IMR-90 (cell line): ENCODE measurements at regions not wholly inside any gene's neighbourhood (a gene's known extent, or its start where the extent isn't known, plus 50 kb on each side); places are given as distances from the start of the nearest gene placed in this dataset.

Experiments used
- ATAC-seq: fragments of 200-7000 bp; cut with Tn5 transposase; 2 replicates; pipeline ENCODE4 v1.9.1; 2020; ENCODE audit warnings: low read depth, mild to moderate bottlenecking, moderate library complexity
- BruUV-seq: library from RNA; stranded (reverse); fragments of 400-500 nt; replicated peaks from 2 replicates; lab custom pipeline; 2021; lab: Mats Ljungman, UMichigan
- CTCF ChIA-PET: fragments of 300-600 bp; formaldehyde crosslinking; extraction: SDS; loops from one replicate; lab custom pipeline; 2021; ENCODE audit warnings: antibody characterized with exemption; lab: Yijun Ruan, JAX
- POLR2A ChIA-PET: fragments of 300-600 bp; sonication (Branson Sonifier 250); formaldehyde crosslinking; loops from one replicate; lab custom pipeline; 2022; ENCODE audit warnings: antibody characterized with exemption; ENCODE audit not compliant: unreplicated experiment; lab: Charles Lee
- DNase-seq: peaks from one replicate; pipeline ENCODE4 v3.0.0; 2013
- H2AFZ ChIP-seq: replicated peaks from 2 replicates; pipeline ENCODE3; 2013; ENCODE audit warnings: low read length, mild to moderate bottlenecking; ENCODE audit not compliant: poor library complexity
- H2AK5ac ChIP-seq: 2 replicates; pipeline ENCODE4 v1.6.1; 2013; ENCODE audit warnings: low read depth, low read length, inconsistent platforms
- H2AK9ac ChIP-seq: replicated peaks from 2 replicates; pipeline ENCODE3; 2013; ENCODE audit warnings: mild to moderate bottlenecking, low read depth, low read length, moderate library complexity; ENCODE audit not compliant: poor library complexity
- H2BK120ac ChIP-seq: 2 replicates; pipeline ENCODE4 v1.6.1; 2013; ENCODE audit warnings: low read depth, low read length, inconsistent platforms
- H2BK15ac ChIP-seq: 3 replicates; pipeline ENCODE4 v1.6.1; 2013; ENCODE audit warnings: low read depth, low read length, inconsistent platforms
- H2BK20ac ChIP-seq: 2 replicates; pipeline ENCODE4 v1.6.1; 2013; ENCODE audit warnings: low read depth, mild to moderate bottlenecking, inconsistent platforms, low read length, moderate library complexity
- H2BK5ac ChIP-seq: 2 replicates; pipeline ENCODE4 v1.6.1; 2013; ENCODE audit warnings: mild to moderate bottlenecking, low read depth, low read length, inconsistent platforms; ENCODE audit not compliant: poor library complexity, severe bottlenecking
- H3K14ac ChIP-seq: replicated peaks from 2 replicates; pipeline ENCODE4 v1.6.1; 2013; ENCODE audit warnings: low read depth, low read length, inconsistent platforms
- H3K18ac ChIP-seq: 2 replicates; pipeline ENCODE4 v1.6.1; 2013; ENCODE audit warnings: low read depth, low read length, control low read depth
- H3K23ac ChIP-seq: 2 replicates; pipeline ENCODE4 v1.6.1; 2013; ENCODE audit warnings: low read depth, low read length, inconsistent platforms
- H3K27ac ChIP-seq: 2 replicates; pipeline ENCODE4 v1.5.1; 2013; ENCODE audit warnings: mild to moderate bottlenecking, control low read depth, low read length; ENCODE audit not compliant: insufficient read depth
- H3K27me3 ChIP-seq: 2 replicates; pipeline ENCODE4 v1.6.1; 2013; ENCODE audit warnings: low read length; ENCODE audit not compliant: control insufficient read depth, insufficient read depth
- H3K36me3 ChIP-seq: 2 replicates; pipeline ENCODE4 v1.6.1; 2013; ENCODE audit warnings: low read length, mixed read lengths; ENCODE audit not compliant: control insufficient read depth, insufficient read depth
- H3K4ac ChIP-seq: 2 replicates; pipeline ENCODE4 v1.6.1; 2013; ENCODE audit warnings: low read depth, low read length, inconsistent platforms
- H3K4me1 ChIP-seq: 2 replicates; pipeline ENCODE4 v1.6.1; 2013; ENCODE audit warnings: low read length, mixed read lengths; ENCODE audit not compliant: control insufficient read depth, insufficient read depth
- H3K4me2 ChIP-seq: 2 replicates; pipeline ENCODE4 v1.6.1; 2013; ENCODE audit warnings: low read depth, mild to moderate bottlenecking, control low read depth, low read length, moderate library complexity
- H3K4me3 ChIP-seq: 2 replicates; pipeline ENCODE4 v1.5.1; 2013; ENCODE audit warnings: low read depth, mild to moderate bottlenecking, control low read depth, low read length, moderate library complexity; ENCODE audit not compliant: insufficient read depth
- H3K56ac ChIP-seq: 2 replicates; pipeline ENCODE4 v1.6.1; 2013; ENCODE audit warnings: low read length, inconsistent platforms; ENCODE audit not compliant: insufficient read depth; ENCODE audit errors: extremely low read depth
- H3K79me1 ChIP-seq, 2 experiments: 2 replicates each; pipeline ENCODE4 v1.6.1; 2013; ENCODE audit warnings: low read length in 2 of 2, inconsistent platforms in 1 of 2, low read depth in 1 of 2
- H3K9ac ChIP-seq: 2 replicates; pipeline ENCODE4 v1.6.1; 2013; ENCODE audit warnings: low read depth, low read length, control low read depth
- H3K9me1 ChIP-seq: 2 replicates; pipeline ENCODE4 v1.6.1; 2013; ENCODE audit warnings: low read length, inconsistent platforms; ENCODE audit not compliant: insufficient read depth
- H3K9me3 ChIP-seq: 2 replicates; pipeline ENCODE4 v1.6.1; 2013; ENCODE audit warnings: low read length; ENCODE audit not compliant: control insufficient read depth, insufficient read depth
- H4K20me1 ChIP-seq: 2 replicates; pipeline ENCODE4 v1.6.1; 2013; ENCODE audit warnings: low read length, inconsistent platforms; ENCODE audit not compliant: insufficient read depth
- H4K5ac ChIP-seq: 2 replicates; pipeline ENCODE4 v1.6.1; 2013; ENCODE audit warnings: mild to moderate bottlenecking, low read depth, low read length, control low read depth
- H4K8ac ChIP-seq, 2 experiments: 2 replicates each; pipeline ENCODE4 v1.6.1; 2013; ENCODE audit warnings: low read depth in 2 of 2, low read length in 2 of 2, control low read depth in 1 of 2, inconsistent platforms in 1 of 2
- H4K91ac ChIP-seq: 2 replicates; pipeline ENCODE4 v1.6.1; 2013; ENCODE audit warnings: low read depth, low read length, inconsistent platforms; ENCODE audit not compliant: insufficient read depth
- CEBPB ChIP-seq: IDR thresholded peaks from 2 replicates; pipeline ENCODE4 v1.6.1; 2012; ENCODE audit warnings: low read depth, low read length, improper control_type of control experiment
- CHD1 ChIP-seq: IDR thresholded peaks from 2 replicates; pipeline ENCODE4 v1.6.1; 2012; ENCODE audit warnings: low read depth, low read length, improper control_type of control experiment
- FOS ChIP-seq: fragments of 150-350 bp; IDR thresholded peaks from 2 replicates; pipeline ENCODE4 v1.6.1; 2016; ENCODE audit warnings: low read depth, low read length
- MAFK ChIP-seq: IDR thresholded peaks from 2 replicates; pipeline ENCODE4 v1.6.1; 2012; ENCODE audit warnings: low read depth, low read length, improper control_type of control experiment
- MAZ ChIP-seq: IDR thresholded peaks from 2 replicates; pipeline ENCODE4 v1.6.1; 2012; ENCODE audit warnings: low read depth, mild to moderate bottlenecking, low read length, improper control_type of control experiment, moderate library complexity, borderline replicate concordance
- MXI1 ChIP-seq: IDR thresholded peaks from 2 replicates; pipeline ENCODE4 v1.6.1; 2012; ENCODE audit warnings: low read depth, mild to moderate bottlenecking, low read length, moderate library complexity, borderline replicate concordance
- NFE2L2 ChIP-seq: fragments of 150-350 bp; IDR thresholded peaks from 2 replicates; pipeline ENCODE4 v1.6.1; 2016; ENCODE audit warnings: low read depth, mild to moderate bottlenecking, low read length
- POLR2A ChIP-seq: IDR thresholded peaks from 2 replicates; pipeline ENCODE4 v1.6.1; 2012; ENCODE audit warnings: mild to moderate bottlenecking, low read depth, low read length
- RAD21 ChIP-seq: IDR thresholded peaks from 2 replicates; pipeline ENCODE4 v1.6.1; 2012; ENCODE audit warnings: low read length, improper control_type of control experiment
- RCOR1 ChIP-seq: IDR thresholded peaks from 2 replicates; pipeline ENCODE4 v1.6.1; 2012; ENCODE audit warnings: mild to moderate bottlenecking, low read length, improper control_type of control experiment; ENCODE audit not compliant: insufficient replicate concordance
- RFX5 ChIP-seq: IDR thresholded peaks from 2 replicates; pipeline ENCODE4 v1.8.0; 2012; ENCODE audit warnings: low read depth, mild to moderate bottlenecking, low read length, moderate library complexity
- SMC3 ChIP-seq: fragments of 150-350 bp; IDR thresholded peaks from 2 replicates; pipeline ENCODE4 v1.6.1; 2016; ENCODE audit warnings: low read depth, mild to moderate bottlenecking, antibody characterized with exemption, low read length, moderate library complexity
- WGBS, 2 experiments: methylation state at CpG; one replicate each; pipeline versions ENCODE4 v1.1.5 to v1.1.7; 2013; ENCODE audit warnings: missing lambda C conversion rate in 2 of 2; ENCODE audit not compliant: insufficient read length in 1 of 2; ENCODE audit errors: extremely low coverage in 2 of 2; 5-methylcytosine and 5-hydroxymethylcytosine counted together
- dilution Hi-C: fragments of 300-500 bp; cut with HindIII; formaldehyde crosslinking; loops from one replicate; pipeline ENCODE4 v1.14.3; 2018; ENCODE audit warnings: low sequenced_read_pairs; ENCODE audit not compliant: unreplicated experiment
- in situ Hi-C: fragments of 300-500 bp; cut with MboI; formaldehyde crosslinking; loops from 3 replicates; pipeline ENCODE4 v1.14.3; 2019; ENCODE audit warnings: low sequenced_read_pairs, inconsistent platforms, mixed read lengths
- intact Hi-C: fragments of 100-400 bp; cut with micrococcal nuclease; formaldehyde crosslinking; loops from 2 replicates; pipeline ENCODE4 v1.10.0; 2022
- TF ChIP-seq, protein P1 (sequence below): conservative IDR thresholded peaks from 2 replicates; pipeline ENCODE4 v1.5.1; 2012; ENCODE audit warnings: mild to moderate bottlenecking, low read depth, low read length, improper control_type of control experiment
- TF ChIP-seq, protein P2 (sequence below): fragments of 150-350 bp; IDR thresholded peaks from 2 replicates; pipeline ENCODE4 v1.6.1; 2017; ENCODE audit warnings: mild to moderate bottlenecking, antibody characterized with exemption, low read length, low read depth
- TF ChIP-seq, protein P3 (sequence below): fragments of 150-350 bp; IDR thresholded peaks from 2 replicates; pipeline ENCODE4 v1.6.1; 2016; ENCODE audit warnings: low read depth, mild to moderate bottlenecking, low read length, moderate library complexity, borderline replicate concordance

DNA sequence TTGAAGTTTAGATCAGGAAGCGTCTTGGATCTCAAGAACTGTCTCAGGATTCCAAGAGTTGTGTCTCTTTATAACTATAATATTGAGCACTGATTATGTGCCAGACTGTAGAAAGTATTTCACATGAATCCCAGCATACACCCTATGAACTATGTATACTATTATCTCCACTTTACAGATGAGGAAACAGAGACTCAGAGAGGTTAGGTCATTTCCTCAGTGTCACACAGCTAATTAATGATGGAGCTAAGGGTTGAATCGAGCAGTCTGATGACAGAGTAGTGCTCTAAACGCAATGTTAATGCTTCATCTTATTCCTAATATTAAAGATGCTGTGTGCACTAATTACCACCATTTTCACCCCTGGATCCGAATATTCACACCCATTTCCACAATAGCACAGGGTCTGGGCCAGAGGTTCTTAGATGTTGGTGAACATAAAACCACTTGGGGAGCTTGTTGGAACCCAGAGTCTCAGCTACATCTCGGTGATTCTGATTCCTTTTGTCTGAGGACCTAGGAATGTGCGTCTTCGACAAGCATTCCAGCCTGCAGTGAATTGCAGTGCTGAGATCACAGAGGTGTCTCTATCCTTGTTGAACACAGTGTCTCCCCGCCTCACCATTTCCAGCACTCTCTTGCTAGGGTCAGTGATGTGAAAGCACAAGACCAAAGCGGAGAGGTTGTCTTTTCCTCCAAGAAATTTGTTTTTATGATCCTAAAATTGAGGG is 213.8 kb downstream of the SP3 start:
- no peak overlapping the region for H2BK20ac ChIP-seq
- H3K27ac ChIP-seq = no peak overlapping the region
- H3K4ac ChIP-seq = no peak overlapping the region
- H4K20me1 ChIP-seq = no peaks in the 10 kb centered on the region
- no peaks in the 10 kb centered on the region for H3K9me1 ChIP-seq
- H3K79me1 ChIP-seq = no peaks in the 10 kb centered on the region
- H2AK5ac ChIP-seq = no peak overlapping the region
- no peaks in the 10 kb centered on the region for H3K4me1 ChIP-seq
- H3K23ac ChIP-seq = no peak overlapping the region
- H4K91ac ChIP-seq = no peak overlapping the region
- H3K9me3 ChIP-seq = no peaks in the 10 kb centered on the region
- BruUV-seq = no TSS peak
- H2BK15ac ChIP-seq = no peak overlapping the region
- no peak overlapping the region for H2AFZ ChIP-seq
- H2BK5ac ChIP-seq = no peak overlapping the region
- peaks cover 9% of the 10 kb centered on the region for H3K27me3 ChIP-seq
- dilution Hi-C loops = no loop called here
- H3K4me3 ChIP-seq = no peak overlapping the region
- no peak overlapping the region for H2BK120ac ChIP-seq
- H3K36me3 ChIP-seq = no peaks in the 10 kb centered on the region
- ChIA-PET CTCF (no interaction called here), POLR2A (no interaction called here)
- no peak overlapping the region for H3K9ac ChIP-seq
- no peak overlapping the region for H4K5ac ChIP-seq
- no peak overlapping the region for H3K14ac ChIP-seq
- DNase-seq (no peak), ATAC-seq (no peak)
- in situ Hi-C loops = loop anchor here (10.0 kb wide), 1 partner anchor 347 kb away; no protein-coding TSS in a partner anchor
- intact Hi-C loops = loop anchor here (10.0 kb wide), 1 partner anchor 293 kb away; no protein-coding TSS in a partner anchor
- WGBS, 2 experiments = no CpG with 5 or more reads among the region's 9 CpGs
- TF ChIP-seq, protein P1, sequence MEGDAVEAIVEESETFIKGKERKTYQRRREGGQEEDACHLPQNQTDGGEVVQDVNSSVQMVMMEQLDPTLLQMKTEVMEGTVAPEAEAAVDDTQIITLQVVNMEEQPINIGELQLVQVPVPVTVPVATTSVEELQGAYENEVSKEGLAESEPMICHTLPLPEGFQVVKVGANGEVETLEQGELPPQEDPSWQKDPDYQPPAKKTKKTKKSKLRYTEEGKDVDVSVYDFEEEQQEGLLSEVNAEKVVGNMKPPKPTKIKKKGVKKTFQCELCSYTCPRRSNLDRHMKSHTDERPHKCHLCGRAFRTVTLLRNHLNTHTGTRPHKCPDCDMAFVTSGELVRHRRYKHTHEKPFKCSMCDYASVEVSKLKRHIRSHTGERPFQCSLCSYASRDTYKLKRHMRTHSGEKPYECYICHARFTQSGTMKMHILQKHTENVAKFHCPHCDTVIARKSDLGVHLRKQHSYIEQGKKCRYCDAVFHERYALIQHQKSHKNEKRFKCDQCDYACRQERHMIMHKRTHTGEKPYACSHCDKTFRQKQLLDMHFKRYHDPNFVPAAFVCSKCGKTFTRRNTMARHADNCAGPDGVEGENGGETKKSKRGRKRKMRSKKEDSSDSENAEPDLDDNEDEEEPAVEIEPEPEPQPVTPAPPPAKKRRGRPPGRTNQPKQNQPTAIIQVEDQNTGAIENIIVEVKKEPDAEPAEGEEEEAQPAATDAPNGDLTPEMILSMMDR = no peak
- TF ChIP-seq RFX5 (no peak), RAD21 (no peak), MAFK (no peak), NFE2L2 (no peak), POLR2A (no peak), SMC3 (no peak), FOS (no peak), MAZ (no peak), CHD1 (no peak), CEBPB (no peak), MXI1 (no peak), RCOR1 (no peak)
- TF ChIP-seq, protein P2, sequence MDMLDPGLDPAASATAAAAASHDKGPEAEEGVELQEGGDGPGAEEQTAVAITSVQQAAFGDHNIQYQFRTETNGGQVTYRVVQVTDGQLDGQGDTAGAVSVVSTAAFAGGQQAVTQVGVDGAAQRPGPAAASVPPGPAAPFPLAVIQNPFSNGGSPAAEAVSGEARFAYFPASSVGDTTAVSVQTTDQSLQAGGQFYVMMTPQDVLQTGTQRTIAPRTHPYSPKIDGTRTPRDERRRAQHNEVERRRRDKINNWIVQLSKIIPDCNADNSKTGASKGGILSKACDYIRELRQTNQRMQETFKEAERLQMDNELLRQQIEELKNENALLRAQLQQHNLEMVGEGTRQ = no peak
- TF ChIP-seq, protein P3, sequence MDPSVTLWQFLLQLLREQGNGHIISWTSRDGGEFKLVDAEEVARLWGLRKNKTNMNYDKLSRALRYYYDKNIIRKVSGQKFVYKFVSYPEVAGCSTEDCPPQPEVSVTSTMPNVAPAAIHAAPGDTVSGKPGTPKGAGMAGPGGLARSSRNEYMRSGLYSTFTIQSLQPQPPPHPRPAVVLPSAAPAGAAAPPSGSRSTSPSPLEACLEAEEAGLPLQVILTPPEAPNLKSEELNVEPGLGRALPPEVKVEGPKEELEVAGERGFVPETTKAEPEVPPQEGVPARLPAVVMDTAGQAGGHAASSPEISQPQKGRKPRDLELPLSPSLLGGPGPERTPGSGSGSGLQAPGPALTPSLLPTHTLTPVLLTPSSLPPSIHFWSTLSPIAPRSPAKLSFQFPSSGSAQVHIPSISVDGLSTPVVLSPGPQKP = no peak
- H2AK9ac ChIP-seq = no peak overlapping the region
- no peak overlapping the region for H4K8ac ChIP-seq
- H3K4me2 ChIP-seq = no peak overlapping the region
- H3K18ac ChIP-seq = no peak overlapping the region
- no peak overlapping the region for H3K56ac ChIP-seq
